ENCODE measurements at regions not wholly inside any gene's neighbourhood (a gene's known extent, or its start where the extent isn't known, plus 50 kb on each side); places are given as distances from the start of the nearest gene placed in this dataset.

DNA sequence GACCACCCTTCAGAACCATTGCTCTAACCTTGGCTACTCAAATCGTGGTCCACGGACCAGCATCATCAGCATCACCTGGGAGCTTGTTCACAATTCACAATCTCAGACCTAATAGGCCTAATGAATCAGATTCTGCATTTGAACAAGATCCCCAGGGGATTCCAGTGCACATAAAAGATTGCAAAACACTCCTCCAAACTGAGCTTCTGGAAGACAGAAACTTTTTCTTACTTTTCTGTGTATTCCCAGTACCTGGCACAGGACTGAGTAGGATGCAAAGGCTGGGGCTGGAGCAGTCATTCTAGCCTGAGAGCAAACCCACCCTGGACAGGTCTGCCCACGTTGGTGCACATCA lies 115.1 kb upstream of the COPS8 start:
- TF ChIP-seq, protein P1, sequence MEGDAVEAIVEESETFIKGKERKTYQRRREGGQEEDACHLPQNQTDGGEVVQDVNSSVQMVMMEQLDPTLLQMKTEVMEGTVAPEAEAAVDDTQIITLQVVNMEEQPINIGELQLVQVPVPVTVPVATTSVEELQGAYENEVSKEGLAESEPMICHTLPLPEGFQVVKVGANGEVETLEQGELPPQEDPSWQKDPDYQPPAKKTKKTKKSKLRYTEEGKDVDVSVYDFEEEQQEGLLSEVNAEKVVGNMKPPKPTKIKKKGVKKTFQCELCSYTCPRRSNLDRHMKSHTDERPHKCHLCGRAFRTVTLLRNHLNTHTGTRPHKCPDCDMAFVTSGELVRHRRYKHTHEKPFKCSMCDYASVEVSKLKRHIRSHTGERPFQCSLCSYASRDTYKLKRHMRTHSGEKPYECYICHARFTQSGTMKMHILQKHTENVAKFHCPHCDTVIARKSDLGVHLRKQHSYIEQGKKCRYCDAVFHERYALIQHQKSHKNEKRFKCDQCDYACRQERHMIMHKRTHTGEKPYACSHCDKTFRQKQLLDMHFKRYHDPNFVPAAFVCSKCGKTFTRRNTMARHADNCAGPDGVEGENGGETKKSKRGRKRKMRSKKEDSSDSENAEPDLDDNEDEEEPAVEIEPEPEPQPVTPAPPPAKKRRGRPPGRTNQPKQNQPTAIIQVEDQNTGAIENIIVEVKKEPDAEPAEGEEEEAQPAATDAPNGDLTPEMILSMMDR (conservative IDR thresholded peaks at IDR 0.05) = no peak
- no peak for TF ChIP-seq EZH2 (IDR thresholded peaks at IDR 0.05; ENCODE audit: low read depth)
